IPS-18a (cell line): ENCODE measurements at regions not wholly inside any gene's neighbourhood (a gene's known extent, or its start where the extent isn't known, plus 50 kb on each side); places are given as distances from the start of the nearest gene placed in this dataset.
"Not testable (repeated sequence)": the region's sequence is repeated elsewhere in the genome, so short reads cannot be mapped to it uniquely, and the experiment has no call there.

Experiments used
- H3K27ac ChIP-seq: one replicate; pipeline ENCODE4 v1.5.1; 2013; ENCODE audit warnings: low read length
- H3K27me3 ChIP-seq: one replicate; pipeline ENCODE4 v1.6.1; 2013; ENCODE audit warnings: mild to moderate bottlenecking, low read length; ENCODE audit not compliant: control insufficient read depth, insufficient read depth
- H3K36me3 ChIP-seq: one replicate; pipeline ENCODE4 v1.6.1; 2013; ENCODE audit warnings: low read depth, low read length; ENCODE audit not compliant: control insufficient read depth
- H3K4me1 ChIP-seq: one replicate; pipeline ENCODE4 v1.6.1; 2013; ENCODE audit warnings: low read depth, low read length; ENCODE audit not compliant: control insufficient read depth
- H3K4me3 ChIP-seq: one replicate; pipeline ENCODE4 v1.5.1; 2013; ENCODE audit warnings: low read length
- H3K9ac ChIP-seq: one replicate; pipeline ENCODE4 v1.6.1; 2013; ENCODE audit warnings: mild to moderate bottlenecking, low read length, moderate library complexity
- H3K9me3 ChIP-seq: one replicate; pipeline ENCODE4 v1.6.1; 2013; ENCODE audit warnings: low read depth, low read length; ENCODE audit not compliant: control insufficient read depth

DNA sequence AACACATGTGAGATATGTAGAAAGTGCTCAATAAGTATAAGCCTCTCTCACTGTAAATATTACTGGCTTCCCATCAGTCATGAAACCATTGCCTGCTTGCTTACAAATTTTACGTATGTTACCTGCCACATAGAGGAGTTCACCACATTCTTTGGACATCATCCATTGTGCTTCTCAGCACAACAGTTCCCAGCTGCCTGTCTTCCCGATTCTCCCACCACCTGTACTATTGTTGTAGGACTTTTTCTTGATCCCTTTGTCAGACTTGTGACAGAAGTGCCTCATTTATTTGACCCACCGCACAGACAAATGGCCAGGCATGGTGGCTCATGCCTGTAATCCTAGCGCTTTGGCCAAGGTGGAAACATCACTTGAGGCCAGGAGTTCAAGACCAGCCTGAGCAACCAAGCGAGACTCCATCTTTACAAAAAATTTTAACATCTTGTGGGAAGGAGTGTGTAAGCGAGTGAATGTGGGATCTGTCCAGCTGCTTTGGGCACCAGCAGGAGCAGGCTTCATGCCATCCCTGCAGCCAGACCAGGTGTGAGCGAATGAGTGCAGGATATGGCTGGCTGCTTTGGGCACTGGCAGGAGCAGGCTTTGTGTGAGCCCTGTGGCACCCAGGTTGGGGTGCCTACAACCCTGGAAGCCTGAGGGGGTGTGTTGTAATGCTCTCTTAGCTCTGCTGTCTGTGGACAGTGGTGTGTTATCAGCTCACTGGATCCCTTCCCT is 139.9 kb upstream of the ELL2 start:
- H3K4me1 ChIP-seq = no peaks in the 10 kb centered on the region
- H3K36me3 ChIP-seq = no peaks in the 10 kb centered on the region
- H3K27me3 ChIP-seq = no peaks in the 10 kb centered on the region
- H3K9me3 ChIP-seq = no peaks in the 10 kb centered on the region
- no peak overlapping the region for H3K27ac ChIP-seq
- no peak overlapping the region for H3K4me3 ChIP-seq
- H3K9ac ChIP-seq = no peak overlapping the region

DNA sequence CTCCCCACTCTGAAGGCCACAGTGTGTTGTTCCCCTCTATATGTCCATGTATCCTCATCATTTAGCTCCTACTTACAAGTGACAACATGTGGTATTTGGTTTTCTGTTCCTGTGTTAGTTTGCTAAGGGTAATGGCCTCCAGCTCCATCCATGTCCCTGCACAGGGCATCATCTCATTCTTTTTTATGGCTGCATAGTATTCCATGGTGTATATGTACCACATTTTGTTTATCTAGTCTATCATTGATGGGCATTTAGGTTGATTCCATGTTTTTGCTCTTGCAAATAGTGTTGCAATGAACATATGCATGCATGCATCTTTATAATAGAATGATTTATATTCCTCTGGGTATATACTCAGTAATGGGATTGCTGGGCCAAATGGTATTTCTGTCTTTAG is 135.8 kb upstream of the ELL2 start:
- not testable (repeated sequence) for H3K27me3 ChIP-seq, H3K9ac ChIP-seq, H3K36me3 ChIP-seq, H3K27ac ChIP-seq, H3K4me1 ChIP-seq, H3K4me3 ChIP-seq, H3K9me3 ChIP-seq

DNA sequence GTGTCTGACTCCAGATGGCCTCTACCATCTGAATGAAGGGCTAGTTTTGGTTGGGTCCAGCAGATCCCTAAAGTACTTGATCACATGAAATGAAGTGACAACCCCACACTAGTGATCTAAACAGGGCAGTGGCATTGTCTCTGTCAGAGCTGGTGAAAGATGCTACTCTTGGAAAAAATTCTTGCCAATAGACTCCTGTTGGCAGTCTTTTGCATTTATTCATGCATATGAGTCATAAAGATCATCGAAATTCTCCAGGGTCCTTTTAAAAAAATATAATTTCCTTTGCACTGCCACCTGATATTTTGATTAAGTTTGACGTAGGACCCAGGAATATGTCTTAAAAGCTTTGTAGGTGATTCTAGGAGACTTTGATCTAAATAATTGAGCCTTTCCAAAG is 135.1 kb upstream of the ELL2 start:
- Histone ChIP-seq H3K9me3 (no peaks in the 10 kb centered on the region), H3K9ac (no peak overlapping the region), H3K4me1 (no peaks in the 10 kb centered on the region), H3K27ac (no peak overlapping the region), H3K4me3 (no peak overlapping the region), H3K27me3 (no peaks in the 10 kb centered on the region), H3K36me3 (no peaks in the 10 kb centered on the region)

- Histone ChIP-seq H3K9ac (no peak overlapping the region), H3K9me3 (no peaks in the 10 kb centered on the region), H3K27me3 (no peaks in the 10 kb centered on the region), H3K36me3 (no peaks in the 10 kb centered on the region), H3K4me1 (no peaks in the 10 kb centered on the region), H3K4me3 (no peak overlapping the region), H3K27ac (no peak overlapping the region)
These were observed 133.3 kb upstream of the ELL2 start for GRCh38 chr5:96094904-96095303.

- Histone ChIP-seq H3K9me3 (no peaks in the 10 kb centered on the region), H3K4me3 (no peak overlapping the region), H3K4me1 (no peaks in the 10 kb centered on the region), H3K27me3 (no peaks in the 10 kb centered on the region), H3K27ac (no peak overlapping the region), H3K36me3 (no peaks in the 10 kb centered on the region), H3K9ac (no peak overlapping the region)
These were observed 132.3 kb upstream of the ELL2 start for GRCh38 chr5:96093890-96094381.

DNA sequence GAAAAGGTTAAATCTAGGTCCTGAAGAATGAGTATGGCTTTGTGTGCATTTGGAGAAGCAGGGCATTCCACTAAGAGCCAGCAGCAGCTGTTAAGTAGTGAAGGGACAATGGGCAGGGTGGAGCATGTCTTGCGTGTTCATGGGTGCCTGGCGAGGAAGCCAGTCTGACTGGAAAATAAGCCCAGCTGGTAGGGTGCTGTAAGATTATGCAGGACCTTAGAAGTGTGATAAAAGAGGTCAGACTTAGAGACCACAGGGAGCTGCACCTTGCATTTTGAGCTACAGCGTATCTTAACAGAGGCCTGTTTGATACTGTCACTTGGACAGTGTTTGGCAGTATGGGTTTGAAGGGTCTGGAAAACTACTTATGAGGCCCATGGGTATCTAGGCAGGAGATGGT is 131.7 kb upstream of the ELL2 start:
- no peaks in the 10 kb centered on the region for H3K36me3 ChIP-seq
- no peaks in the 10 kb centered on the region for H3K27me3 ChIP-seq
- H3K4me3 ChIP-seq = no peak overlapping the region
- no peak overlapping the region for H3K27ac ChIP-seq
- H3K4me1 ChIP-seq = peaks cover 2% of the 10 kb centered on the region
- H3K9me3 ChIP-seq = no peaks in the 10 kb centered on the region
- H3K9ac ChIP-seq = no peak overlapping the region

DNA sequence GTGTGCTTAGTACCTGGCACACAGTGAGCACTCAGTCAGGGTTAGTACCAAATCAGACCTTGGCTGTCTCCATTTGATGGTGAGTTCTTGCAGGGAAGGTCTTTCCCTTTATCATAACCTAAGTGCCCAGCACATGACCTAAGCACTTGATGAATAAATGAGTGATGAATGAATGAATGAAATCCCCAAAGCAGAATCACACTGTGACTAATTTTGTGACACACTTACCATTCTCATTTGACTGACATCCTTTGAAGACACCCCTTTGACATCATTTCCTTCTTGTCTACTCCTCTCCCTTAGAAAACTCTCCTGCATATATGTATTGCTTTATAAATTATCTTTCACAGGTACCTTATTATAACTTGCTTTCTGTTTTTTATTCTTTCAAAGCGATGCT is 130.2 kb upstream of the ELL2 start:
- no peaks in the 10 kb centered on the region for H3K36me3 ChIP-seq
- H3K4me3 ChIP-seq = no peak overlapping the region
- no peak overlapping the region for H3K27ac ChIP-seq
- no peaks in the 10 kb centered on the region for H3K9me3 ChIP-seq
- no peak overlapping the region for H3K9ac ChIP-seq
- peaks cover 11% of the 10 kb centered on the region for H3K4me1 ChIP-seq
- no peaks in the 10 kb centered on the region for H3K27me3 ChIP-seq

- H3K9me3 ChIP-seq = no peaks in the 10 kb centered on the region
- H3K4me3 ChIP-seq = no peak overlapping the region
- no peaks in the 10 kb centered on the region for H3K36me3 ChIP-seq
- peaks cover 11% of the 10 kb centered on the region for H3K4me1 ChIP-seq
- H3K27me3 ChIP-seq = no peaks in the 10 kb centered on the region
- H3K9ac ChIP-seq = no peak overlapping the region
- no peak overlapping the region for H3K27ac ChIP-seq
These were observed 128.6 kb upstream of the ELL2 start for GRCh38 chr5:96090215-96090614.

- no peak overlapping the region for H3K4me3 ChIP-seq
- peaks cover 24% of the 10 kb centered on the region for H3K4me1 ChIP-seq
- no peaks in the 10 kb centered on the region for H3K9me3 ChIP-seq
- no peaks in the 10 kb centered on the region for H3K36me3 ChIP-seq
- no peak overlapping the region for H3K9ac ChIP-seq
- H3K27ac ChIP-seq = no peak overlapping the region
- no peaks in the 10 kb centered on the region for H3K27me3 ChIP-seq
These were observed 127.3 kb upstream of the ELL2 start for GRCh38 chr5:96088706-96089498.

DNA sequence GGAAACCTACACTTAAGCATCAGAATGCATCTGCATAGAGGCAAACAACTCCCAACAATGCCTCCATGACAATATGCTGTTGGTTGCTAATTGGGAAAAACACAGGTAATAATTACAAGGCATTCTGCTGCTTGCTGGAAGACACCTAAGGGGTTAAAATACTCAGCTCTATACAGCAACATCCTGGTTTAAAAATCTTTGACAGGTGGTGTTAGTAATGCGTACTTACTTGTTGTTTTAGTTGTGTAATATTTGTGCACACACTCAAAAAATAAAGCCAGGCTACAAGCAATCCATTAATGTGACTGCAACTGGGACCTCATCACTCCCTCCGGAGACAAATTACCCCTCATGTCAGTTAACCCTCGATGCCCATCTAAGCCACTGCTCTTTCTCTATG is 126.3 kb upstream of the ELL2 start:
- Histone ChIP-seq H3K27me3 (no peaks in the 10 kb centered on the region), H3K9ac (no peak overlapping the region), H3K4me1 (peaks cover 34% of the 10 kb centered on the region), H3K27ac (no peak overlapping the region), H3K9me3 (no peaks in the 10 kb centered on the region), H3K4me3 (no peak overlapping the region), H3K36me3 (no peaks in the 10 kb centered on the region)

GRCh38 chr5:96084874-96085506 is 123.3 kb upstream of the ELL2 start:
- H3K9me3 ChIP-seq = no peaks in the 10 kb centered on the region
- H3K27me3 ChIP-seq = no peaks in the 10 kb centered on the region
- no peaks in the 10 kb centered on the region for H3K36me3 ChIP-seq
- no peak overlapping the region for H3K9ac ChIP-seq
- peak overlapping the region; percentile 12 for H3K27ac ChIP-seq
- no peak overlapping the region for H3K4me3 ChIP-seq
- H3K4me1 ChIP-seq = peaks cover 38% of the 10 kb centered on the region
